ENCODE measurements at regions not wholly inside any gene's neighbourhood (a gene's known extent, or its start where the extent isn't known, plus 50 kb on each side); places are given as distances from the start of the nearest gene placed in this dataset.
"Not testable (repeated sequence)": the region's sequence is repeated elsewhere in the genome, so short reads cannot be mapped to it uniquely, and the experiment has no call there.

DNA sequence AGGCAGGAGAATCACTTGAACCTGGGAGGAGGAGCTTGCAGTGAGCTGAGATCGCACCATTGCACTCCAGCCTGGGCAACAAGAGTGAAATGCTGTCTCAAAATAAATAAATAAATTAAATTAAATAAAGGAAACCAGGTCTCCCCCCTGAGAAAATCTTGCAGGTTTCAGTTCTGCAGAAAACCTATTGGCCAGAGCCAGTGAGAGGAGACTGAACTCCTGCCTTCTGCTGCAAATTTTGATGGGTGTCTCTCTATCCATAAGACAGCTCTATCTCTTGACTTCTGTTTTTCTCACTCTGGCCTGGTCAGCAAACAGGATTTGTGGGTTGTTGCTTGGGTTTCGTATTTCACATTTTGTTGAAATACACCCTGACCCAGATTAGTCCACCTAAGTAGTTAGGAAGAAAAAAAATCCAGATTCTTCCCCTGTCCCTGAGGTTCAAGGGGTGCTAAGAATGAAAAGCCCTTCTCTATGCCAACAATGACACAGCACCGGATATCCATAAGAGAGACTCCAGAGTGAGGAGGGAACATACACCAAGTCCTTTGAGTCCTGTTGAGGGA, 86.7 kb upstream of the MAP4K4 start:
- DNase-seq (ENCODE audit: low spot score) = no peak

DNA sequence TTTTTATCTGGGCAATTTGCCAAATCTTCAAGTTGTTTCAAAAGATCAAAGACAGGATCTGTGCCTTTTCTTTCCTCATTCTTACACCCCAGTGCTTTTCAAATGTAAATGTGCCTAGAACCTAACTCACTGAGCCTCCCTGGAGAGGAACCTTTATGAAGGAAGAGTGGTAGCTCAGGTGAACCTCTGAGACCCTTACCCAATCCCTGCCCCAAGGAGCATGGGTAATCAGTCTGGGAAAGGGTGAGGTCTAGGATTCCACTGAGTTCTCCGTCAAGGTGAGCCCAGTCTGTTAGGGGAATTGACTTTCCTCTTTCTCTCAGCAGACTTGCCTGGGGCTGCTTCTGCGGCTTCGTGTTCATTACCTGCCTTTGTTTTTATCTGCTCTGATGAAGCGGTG, 88.1 kb upstream of the MAP4K4 start:
- DNase-seq (ENCODE audit: low spot score) = no peak

DNA sequence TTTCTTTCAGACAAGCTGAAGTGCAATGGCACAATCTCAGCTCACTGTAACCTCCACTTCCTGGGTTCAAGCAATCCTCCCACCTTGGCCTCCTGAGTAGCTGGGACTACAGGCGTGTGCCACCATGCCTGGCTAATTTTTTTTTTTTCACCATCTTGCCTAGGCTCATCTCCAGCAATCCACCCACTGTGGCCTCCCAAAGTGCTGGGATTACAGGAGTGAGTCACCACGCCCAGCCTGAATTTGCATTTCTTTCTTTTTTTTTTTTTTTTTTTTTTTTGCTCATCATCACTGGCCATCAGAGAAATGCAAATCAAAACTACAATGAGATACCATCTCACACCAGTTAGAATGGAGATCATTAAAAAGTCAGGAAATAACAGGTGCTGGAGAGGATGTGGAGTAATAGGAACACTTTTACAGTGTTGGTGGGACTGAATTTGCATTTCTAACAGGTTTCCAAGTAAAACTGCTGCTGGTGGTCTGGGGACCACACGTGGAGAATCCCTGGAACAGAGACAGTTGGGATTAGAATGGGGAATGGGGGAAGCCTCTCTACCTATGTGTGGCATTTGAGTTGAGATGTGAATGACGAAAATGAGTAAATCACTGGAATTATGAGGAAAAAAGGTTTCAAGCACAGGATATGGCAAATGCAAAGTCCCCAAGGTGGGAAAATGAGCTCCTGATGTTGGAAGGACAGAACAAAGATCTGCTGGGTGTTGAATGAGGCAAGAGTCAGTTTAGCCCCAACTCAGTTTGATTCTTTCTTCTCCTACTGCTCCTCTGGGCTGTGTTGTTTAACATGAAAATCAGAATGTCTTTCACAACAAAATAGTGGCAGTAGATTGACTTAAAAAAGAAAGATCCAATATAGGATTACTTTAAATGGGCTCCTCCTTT, 88.8 kb upstream of the MAP4K4 start:
- DNase-seq (ENCODE audit: low spot score) = no peak

DNA sequence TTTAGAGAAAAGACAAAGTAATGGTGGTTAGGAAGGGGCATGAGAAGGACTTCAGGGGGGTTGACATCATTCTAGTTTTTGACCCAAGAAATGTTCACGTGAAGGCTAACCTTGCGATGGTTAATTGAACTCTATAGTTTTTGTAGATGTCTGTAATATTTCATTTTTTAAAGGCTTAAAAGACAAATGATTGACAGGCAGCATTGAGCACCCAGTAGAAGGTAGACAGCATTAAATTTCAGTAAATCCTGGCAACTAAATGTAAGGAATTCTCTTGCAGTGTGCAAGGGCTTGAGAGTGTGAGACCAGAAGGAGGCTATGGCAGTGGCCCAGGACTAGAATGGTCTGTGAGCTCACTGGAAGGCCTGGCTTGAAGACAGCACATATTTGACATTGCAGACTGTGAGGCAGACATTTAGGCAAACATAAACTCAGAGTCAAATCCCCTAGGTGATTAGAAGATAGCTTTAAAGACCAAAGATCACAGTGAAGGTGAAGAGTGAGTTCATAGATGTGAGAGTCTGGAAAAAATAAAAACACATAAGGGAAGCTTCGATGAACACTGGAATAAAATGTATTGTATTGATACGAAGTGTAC, 100.1 kb upstream of the MAP4K4 start:
- no peak for DNase-seq (ENCODE audit: low spot score)

DNA sequence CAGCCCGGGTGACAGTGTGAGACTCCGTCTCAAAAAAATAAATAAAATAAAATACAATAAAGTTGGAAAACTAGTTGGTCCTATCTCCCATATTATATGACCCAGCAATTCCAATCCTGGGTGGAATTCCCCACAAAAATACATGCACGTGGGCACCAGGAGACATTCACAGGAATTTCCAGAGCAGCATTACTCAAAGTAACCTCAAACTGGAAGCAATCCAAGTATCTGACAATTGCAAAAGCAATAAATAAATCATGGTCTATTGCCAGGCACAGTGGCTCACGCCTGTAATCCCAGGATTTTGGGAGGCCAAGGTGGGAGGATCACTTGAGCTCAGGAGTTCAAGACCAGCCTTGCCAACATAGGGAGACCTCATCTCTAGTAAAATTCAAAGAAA, 101.2 kb upstream of the MAP4K4 start:
- no peak for DNase-seq (ENCODE audit: low spot score)

DNA sequence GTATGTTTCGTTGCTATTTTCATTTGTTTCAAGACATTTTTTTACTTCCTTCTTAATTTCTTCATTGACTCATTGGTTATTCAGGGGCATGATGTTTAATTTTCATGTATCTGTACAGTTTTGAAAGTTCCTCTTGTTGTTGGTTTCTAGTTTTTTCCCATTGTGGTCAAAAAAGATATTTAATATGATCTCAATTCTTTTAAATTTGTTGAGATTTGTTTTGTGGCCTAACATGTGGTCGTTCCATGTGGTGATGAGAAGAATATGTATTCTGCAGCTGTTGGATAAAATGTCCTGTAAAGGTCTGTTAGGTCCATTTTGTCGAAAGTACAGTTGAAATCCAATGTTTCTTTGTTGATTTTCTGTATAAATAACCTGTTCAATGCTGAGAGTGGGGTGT, 110.3 kb upstream of the MAP4K4 start:
- no peak for DNase-seq (ENCODE audit: low spot score)

DNA sequence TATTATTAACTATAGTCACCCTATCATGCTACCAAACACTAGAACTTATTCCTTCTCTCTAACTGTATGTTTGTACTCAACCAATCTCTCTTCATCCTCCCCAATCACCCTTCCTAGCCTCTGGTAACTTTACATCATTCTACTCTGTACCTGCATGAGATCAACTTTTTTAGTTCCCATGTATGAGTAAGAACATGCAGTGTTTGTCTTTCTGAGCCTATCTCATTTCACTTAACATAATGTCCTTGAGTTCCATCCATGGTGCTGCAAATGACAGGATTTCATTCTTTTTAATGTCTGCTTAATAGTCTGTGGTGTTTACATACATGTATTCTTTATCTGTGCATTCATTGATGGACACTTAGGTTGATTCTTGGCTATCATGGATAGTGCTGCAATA, 108.9 kb upstream of the RFX8 start:
- no peak for DNase-seq (ENCODE audit: low spot score)

DNA sequence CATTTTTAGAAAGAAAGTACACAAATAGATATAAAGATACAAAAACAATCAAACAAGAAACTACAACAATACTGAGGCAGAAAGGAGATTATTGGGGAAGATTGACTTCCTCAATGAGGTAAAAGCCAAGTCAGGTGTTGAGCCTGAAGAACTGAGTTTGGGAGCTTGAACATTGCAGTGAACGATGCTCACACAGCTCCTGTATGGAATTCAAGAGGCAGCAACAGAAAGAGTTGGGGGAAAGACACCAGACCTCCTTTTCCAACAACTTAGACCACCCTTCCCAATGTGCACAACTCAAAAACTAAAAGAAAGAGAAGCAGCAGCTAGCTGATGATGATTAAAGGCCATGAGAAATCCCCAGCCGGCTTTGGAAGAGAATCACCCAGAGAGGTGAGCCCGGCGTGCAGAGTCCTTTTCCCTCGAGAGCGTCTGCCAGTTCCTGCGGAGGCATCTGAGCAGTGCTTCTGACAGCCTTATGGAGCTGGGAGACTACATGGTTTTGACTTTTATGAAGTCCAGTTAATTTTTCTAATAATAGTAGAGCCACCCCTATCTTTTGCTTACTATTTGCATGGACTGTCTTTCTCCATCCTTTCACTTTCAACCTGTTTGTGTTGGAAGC, 106.9 kb upstream of the RFX8 start:
- no peak for DNase-seq (ENCODE audit: low spot score)

DNA sequence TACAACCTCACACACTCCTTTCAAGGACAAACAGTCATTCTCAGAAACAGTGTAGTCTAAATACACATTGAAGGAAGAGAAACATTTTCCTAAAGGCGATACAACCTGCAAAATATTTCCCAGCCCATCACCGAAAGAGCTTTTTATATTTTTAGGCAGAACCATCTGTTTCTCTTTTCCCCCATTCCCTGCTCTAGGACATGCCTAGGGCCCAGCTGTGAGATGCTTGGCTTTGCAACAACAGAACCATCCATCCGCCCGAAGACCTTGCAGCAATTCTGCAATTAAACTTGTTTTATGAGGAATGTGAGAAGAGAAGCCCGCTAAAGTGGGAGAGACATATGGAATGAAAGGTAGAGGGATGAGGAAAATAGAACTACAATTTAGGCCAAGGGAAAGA, 105.6 kb upstream of the RFX8 start:
- DNase-seq (ENCODE audit: low spot score) = no peak

DNA sequence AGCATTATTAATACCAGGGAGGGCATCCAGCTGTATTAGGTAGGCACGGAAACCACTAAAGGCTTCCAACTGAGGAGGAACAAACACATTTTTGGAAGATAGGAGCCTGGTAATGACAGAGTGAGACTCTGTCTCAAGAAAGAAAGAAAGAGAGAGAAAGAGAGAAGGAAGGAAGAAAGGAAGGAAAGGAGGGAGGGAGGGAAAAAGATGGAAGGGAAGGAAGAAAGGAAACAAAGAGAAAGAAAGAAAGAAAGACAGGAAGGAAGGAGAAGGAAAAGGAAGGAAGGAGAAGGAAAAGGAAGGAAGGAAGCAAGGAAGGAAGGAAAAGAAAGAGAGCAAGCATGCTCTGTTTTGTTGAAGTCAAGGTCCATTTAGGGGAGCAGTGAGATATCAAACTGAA, 103.8 kb upstream of the RFX8 start:
- no peak for DNase-seq (ENCODE audit: low spot score)

DNA sequence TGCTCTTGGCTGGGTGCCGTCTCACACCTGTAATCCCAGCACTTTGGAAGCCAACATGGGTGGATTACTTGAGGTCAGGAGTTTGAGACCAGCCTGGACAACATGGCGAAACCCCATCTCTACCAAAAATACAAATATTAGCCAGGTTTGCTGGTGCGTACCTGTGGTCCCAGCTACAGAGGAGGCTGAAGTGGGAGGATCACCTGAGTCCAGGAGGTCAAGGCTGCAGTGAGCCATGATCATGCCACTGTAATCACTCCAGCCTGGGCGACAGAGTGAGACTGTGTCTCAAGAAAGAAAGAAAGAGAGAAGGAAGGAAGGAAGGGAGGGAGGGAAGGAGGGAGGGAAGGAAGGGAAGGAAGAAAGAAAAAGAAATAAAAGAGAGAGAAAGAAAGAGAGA, 103.2 kb upstream of the RFX8 start:
- DNase-seq (ENCODE audit: low spot score) = not testable (repeated sequence)

DNA sequence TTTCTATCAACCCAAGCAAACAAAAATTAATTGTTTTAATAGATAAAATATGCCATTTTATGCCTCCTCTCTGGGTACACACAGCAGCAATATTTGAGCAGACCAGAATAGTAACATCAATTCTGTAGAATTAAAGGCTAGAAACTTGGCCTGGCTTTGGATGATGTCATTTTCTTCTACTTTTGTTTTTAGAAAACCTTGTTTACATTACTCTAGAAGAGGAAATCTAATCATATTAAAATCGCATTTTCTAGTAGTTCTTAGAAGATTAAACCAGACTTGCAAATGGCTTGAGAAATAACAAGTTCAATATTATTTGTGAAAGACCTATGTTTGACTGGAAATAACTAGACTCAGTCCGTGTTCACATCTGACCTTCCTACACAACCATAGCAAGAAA, 102.3 kb upstream of the RFX8 start:
- no peak for DNase-seq (ENCODE audit: low spot score)

DNA sequence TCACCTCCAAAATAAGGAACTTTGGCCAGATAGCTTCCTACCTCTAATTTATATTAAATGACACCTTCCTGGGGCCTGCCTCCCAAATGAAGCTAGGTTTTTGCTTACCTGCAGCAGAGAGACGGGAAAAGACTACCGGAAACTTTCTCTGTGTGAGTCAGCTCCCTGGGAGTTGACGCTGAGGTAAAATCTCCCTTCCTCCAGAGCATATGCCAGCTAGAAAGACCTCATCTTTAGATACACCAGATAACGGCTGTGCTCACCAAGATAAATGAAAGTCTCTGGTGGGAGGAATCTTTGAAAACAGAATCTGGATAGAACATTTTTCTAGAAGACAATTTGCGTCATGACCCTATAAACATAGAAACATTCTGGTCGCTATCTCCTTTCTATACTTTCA, 99.7 kb upstream of the RFX8 start:
- DNase-seq (ENCODE audit: low spot score) = no peak

DNA sequence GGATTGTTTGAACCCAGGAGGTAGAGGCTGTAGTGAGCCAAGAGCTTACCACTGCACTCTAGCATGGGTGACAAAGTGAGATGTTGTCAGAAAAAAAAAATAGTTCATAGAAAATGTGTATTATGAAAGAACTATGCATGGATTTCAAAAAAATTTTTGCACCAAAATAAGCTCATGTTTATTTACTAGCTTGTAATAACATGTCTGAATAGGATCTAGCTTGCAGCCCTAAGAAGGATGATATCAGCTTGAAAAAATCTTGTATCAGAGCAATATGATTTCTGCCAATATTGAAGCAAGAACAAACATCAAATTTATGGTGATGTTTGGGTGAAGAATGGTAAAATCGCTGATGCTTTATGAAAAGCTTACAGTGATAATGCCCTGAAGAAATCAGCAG, 97.0 kb upstream of the RFX8 start:
- DNase-seq (ENCODE audit: low spot score) = no peak

DNA sequence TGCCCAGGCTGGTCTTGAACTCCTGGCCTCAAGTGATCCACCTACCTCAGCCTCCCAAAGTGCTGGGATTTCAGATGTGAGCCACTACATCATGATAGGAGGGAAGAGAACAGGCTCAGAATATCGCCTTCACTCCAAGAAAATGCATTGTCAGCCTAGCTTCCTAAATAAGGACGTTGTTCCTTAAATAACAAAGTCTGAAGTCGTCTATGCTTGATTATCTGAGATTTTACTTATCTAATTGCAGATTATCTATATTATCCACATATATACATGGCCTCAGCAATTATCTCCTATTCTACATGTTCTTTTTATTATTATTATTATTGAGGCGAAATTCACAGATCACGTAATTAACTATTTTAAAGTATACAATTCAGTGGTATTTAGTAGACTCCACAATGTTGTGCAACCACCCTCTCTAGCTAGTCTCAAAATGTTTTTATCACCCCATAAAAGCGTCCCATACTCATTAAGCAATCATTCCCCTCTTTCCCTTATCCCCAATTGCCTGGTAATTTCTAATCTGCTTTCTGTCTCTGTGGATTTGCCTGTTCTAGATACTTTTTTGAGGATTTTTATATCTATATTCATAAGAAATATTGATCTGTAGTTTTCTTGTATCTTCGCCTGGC, 95.1 kb upstream of the RFX8 start:
- no peak for DNase-seq (ENCODE audit: low spot score)

DNA sequence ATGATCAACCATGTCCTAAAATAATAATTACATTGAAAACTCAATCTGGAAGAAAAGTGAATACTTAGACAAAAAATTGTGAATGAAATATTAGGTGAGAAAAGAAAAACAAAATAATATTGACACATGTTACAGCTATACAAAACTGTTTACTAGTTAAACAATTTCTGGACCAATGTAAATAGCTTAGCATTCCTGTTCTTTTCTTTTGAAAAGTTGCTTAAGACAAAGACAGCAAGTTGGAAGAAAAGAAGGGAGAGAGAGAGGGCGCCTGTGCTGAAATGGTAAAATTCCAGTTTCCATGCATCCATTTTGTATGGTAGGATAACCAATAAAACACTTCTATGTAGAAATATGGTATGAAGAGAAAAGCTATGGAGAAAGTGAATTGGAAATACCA, 94.1 kb upstream of the RFX8 start:
- DNase-seq (ENCODE audit: low spot score) = no peak

DNA sequence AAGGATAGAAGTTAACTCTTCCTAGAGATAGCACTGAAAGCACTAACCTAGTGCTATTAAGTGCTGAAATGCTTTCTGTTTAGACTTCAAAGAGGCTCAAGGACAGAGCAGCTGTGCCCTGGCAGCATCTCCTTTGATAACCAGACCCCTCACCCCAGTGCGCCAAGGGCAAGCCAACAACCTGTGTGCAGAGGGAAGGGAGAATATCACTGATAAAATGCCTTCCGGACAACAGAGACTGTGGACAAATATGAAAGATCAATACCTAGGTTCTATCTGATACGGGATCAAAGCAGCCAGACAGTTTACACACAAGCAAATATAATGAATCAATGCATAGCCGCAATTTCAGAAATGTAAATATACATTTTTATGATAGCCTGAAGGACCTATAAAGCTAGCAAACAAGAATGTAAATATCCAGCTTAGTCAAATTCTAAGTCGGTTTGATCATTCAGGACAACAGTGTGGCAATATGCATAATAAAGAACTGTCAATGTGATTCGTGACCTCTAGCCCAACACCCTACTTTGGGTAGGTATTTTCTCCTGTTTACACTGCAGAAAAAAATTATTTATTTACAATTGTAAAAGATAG, 91.8 kb upstream of the RFX8 start:
- DNase-seq (ENCODE audit: low spot score) = no peak

DNA sequence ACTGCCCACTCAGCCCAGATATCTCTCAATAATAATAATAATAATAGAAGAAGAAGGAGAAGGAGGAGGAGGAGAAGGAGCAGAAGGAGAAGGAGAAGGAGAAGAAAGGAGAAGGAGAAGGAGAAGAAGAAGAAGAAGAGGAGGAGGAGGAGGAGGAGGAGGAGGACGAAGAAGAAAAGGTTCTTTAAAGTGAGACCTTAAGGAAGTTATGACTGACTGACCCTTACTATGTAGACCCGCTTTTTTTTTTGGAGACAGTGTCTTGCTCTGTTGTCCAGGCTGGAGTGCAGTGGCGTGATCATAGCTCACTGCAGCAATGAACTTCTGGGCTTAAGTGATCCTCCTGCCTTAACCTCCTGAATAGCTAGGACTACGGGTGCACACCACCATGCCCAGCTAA, 88.9 kb upstream of the RFX8 start:
- no peak for DNase-seq (ENCODE audit: low spot score)

DNA sequence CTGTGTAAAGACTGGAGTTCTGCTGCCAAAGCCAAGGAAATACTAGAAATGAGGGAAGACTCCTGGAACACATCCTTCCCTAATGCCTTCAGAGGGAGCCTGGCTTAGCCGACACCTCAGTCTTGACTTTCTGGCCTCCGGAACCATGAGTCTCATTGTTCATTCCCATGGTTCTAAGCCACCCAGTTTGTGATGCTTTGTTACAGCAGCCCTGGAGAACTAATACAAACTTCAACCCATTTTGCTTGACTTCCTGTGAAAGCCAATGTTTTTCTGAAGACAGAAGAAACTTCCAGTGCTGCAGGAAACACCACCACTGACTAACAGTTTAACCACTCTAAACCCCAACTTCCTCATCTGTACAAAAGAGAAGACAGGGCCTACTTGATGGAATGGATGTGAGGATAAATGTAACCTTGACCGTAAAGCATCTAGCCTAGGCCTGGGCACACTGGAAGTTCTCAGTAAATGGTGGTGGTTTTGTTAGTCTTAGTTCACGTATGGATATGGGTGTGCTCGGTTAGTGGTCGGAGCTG, 85.9 kb upstream of the RFX8 start:
- no peak for DNase-seq (ENCODE audit: low spot score)

DNA sequence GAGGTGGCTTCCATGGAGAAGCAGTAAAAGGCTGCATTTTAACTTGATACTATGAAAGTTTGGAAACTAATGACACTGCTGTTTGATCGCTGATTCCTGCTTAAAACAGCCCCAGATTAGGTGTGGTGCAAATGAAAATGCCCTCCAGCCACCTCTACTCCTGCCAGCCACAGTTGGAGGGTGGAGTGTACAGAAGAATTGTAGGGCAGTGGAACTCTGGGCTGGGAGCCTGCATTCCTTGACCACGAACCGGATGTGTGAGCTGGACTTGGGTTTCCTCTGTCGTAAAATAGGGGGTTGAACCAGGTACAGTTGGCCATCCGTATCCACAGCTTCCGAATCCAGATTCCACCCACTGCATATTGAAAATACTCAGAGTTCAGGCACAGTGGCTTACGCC, 84.6 kb upstream of the RFX8 start:
- no peak for DNase-seq (ENCODE audit: low spot score)

DNA sequence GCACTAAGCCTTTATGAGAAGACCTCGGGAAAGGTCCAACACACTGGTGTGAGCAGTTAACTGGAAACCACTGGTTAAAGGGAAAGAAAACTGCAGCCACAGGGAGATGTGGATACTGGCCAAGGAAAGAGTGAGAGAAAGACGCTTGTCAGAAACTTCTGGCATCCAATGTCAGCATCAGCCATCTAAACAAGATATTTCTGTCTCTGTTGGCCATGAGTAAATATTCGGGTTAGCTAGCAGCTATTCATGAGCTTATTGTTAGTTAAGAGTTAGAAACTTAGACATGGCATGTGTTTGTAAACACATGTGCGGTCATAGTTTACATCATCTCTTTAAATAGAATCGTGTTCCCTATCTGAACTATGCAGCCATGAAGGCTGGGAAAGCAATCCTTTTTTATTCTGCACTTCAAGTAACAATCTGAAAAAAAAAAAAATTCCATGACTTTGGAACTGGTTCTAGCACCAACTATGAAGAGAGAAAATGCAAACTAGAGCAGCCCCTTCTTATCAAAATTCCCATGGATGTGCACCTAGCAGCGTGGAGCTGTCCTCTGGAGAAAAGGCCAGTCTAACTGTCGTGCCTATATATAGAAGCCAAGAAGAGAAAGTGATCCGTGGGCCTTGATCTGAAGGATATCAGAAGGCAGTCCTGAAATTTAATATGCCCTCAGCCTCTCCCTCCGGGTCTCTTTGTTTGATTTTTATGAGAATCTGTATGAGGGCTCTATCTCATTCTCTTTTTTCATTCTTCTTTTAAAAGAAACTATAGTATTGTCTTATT, 84.0 kb upstream of the RFX8 start:
- DNase-seq (ENCODE audit: low spot score) = no peak
